ENCODE measurements at regions not wholly inside any gene's neighbourhood (a gene's known extent, or its start where the extent isn't known, plus 50 kb on each side); places are given as distances from the start of the nearest gene placed in this dataset.
A peak's percentile ranks its signal among the peaks of the same experiment; 100 is the strongest.

- DNase-seq = peak; percentile 60
These were observed 268.7 kb downstream of the XXYLT1 start for GRCh38 chr3:195001961-195002861.

DNA sequence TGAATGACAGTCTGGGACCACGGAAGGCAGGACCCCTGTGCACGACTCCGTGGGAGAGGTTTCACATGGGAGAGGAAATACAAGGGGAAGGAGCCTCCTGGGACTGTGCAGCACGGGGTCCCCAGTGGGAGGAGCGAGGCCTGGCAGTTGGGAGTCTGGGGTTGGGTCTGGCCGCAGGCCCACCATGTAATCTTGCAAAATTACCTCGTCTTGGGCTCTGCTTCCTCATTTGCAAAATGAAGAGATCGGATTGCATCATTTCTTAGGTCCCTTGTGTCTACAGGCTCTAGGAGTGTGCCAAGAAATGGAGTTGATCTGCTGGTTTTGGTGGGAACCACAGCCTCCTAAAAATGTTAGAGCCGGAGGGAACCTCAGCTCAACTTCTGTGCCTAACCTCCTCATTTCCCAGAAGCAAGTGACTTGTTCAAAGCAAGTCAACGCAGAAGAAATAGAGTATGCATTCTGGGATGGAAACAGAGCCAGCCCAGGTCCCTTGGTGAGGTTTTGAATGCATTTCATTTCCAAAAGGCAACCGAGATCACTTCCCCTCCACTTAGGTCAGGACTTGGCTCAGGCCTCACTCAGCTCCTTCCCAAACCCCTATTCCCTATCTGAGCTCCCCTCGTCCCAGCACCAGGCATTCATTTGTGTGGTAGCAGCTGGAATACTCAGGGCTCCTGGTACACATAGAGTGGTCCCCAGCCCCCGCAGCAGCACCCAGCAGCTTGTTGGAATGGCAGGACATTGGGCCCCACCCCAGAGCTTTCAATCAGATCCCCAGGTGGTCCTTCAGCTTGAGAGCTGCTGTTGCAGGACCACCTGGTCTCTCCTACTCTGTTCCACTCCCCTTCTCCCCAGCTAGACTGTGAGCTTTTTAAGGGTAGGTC lies 267.7 kb downstream of the XXYLT1 start:
- DNase-seq = peak; percentile 98

GRCh38 chr3:195003893-195004289 lies 267.1 kb downstream of the XXYLT1 start:
- DNase-seq = no peak

- DNase-seq = no peak
These were observed 266.3 kb downstream of the XXYLT1 start for GRCh38 chr3:195004512-195005250.

GRCh38 chr3:195005251-195005620 lies 265.7 kb downstream of the XXYLT1 start:
- DNase-seq = no peak

DNA sequence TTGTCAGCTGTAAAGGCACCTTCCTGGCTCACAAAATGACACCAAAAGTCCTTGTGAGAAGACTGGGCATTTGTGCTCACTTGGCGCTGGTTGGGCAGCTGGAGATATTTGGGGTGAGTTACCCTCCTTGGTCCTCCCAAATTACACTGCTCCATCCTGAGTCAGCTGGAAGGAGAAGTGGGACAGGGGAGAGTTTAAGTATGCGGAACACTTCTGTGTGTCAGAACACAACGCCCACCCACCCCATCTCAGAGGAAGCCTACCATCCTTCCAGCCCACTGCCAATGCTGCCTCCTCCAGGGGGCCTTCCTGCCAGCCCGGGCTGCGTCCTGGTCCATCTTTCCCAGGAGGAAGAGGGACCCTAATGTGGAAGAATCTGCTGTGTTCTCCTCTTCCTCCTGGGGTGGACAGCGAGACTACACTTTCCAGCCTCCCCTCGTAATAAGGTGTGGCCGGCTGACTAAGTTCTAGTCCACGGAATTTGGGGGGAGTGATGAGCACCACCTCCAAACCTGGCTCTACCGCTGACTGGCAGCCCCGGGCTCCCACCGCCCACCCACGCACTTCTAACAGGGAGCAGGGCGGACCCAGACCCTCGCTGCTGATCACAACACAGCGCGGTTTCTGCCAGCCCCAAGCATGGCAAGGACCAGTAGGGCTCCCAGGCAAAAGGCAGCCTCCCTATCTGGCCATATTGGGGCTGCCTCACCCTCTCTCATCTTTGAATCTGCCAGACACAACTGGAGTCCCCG lies 265.0 kb downstream of the XXYLT1 start:
- DNase-seq = no peak

- no peak for DNase-seq
These were observed 263.8 kb downstream of the XXYLT1 start for GRCh38 chr3:195007151-195007550.

GRCh38 chr3:195007766-195008165 lies 263.2 kb downstream of the XXYLT1 start:
- DNase-seq = peak; percentile 96

DNA sequence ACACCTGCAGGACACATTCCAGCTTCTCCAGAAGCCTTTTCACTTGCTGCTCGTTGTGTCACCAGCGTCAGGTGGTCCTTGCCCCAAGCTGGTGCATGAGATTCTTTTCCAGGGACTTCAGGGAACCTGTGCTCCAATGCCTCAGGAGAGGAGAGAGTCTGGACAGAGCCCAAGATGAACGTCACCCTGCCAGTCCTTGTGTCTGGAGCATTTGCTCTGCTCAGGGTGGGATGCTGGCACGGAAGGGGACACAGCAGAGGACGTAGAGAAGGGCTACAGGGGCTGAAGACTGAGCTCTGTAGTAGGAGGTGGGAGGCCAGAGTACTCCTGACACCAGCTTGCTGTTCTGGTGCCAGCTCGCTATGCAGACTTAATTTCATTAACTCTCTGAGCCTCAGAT lies 262.1 kb downstream of the XXYLT1 start:
- no peak for DNase-seq

DNA sequence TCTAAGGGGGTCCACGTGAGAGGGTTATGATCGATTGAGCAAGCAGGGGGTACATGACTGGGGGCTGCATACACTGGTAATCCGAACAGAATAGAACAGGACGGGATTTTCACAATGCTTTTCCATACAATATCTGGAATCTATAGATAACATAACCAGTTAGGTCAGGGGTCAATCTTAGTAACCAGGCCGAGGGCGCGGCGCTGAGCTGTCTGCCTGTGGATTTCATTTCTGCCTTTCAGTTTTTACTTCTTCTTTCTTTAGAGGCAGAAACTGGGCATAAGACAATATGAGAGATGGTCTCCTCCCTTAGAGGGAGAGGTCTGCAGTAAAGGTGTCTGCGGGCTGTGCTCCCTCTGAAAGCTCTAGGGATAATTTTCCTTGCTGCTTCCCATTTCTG lies 261.3 kb downstream of the XXYLT1 start:
- no peak for DNase-seq

GRCh38 chr3:195010551-195011100 lies 260.3 kb downstream of the XXYLT1 start:
- DNase-seq = no peak

- DNase-seq = no peak
These were observed 259.6 kb downstream of the XXYLT1 start for GRCh38 chr3:195011231-195011834.

- no peak for DNase-seq
These were observed 258.9 kb downstream of the XXYLT1 start for GRCh38 chr3:195012100-195012499.

DNA sequence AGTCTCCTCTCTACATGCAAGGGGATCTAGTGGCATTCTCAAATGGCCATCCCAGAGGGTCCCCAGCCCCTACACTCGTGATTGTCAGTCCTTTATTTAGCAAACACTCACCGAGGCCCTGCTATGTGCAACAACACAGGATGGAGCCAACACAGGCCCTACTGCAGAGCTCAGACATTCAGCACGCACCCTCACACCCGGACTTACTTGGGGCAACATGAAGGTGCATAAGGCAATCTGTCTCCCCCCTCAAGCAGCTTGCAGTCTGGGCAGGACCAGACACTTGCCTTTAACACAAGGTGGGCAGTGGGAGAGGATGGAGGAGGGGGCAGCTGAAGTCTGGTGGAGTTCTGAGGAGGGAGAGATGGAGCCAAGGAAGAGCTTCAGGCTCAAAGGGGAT lies 258.4 kb downstream of the XXYLT1 start:
- no peak for DNase-seq

GRCh38 chr3:195013411-195014361 lies 257.3 kb downstream of the XXYLT1 start:
- DNase-seq = no peak

DNA sequence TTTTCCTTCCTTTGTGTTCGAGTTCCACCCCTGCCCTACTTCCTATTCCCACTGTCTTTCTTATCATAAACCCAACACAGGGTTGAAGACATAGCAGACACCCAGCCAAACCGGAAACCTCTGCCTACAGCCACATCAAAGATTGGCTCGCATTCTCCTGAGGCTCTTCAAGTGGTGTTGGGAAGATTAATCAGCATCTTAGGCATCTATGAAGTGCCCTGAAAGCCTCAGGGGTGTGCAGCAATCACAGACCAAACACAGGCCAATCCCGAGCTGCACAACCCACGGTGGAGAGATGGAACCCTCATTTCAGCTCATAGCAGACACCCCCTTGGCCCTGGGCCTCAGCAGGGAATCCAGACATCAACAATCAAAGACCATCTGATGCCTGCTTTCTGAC lies 255.9 kb downstream of the XXYLT1 start:
- DNase-seq = peak; percentile 66

DNA sequence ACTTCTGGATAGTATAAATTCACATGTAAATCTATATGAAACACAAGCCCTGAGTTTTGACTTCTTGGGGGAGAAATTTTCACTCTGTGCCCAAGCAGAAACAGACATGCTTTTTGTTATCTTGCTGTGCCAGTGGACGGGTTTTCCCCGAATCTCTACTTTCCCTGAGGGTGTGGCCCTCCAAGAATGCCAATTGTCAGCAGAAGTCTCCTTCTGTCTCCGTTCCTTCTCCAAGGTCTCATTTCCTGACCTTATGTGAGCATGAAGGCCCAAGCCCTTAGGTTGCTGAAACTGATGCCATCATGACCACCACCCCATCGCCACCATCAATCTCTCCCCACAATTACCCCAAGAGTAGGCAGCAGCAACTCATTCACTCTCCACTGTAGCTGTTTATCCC lies 253.8 kb downstream of the XXYLT1 start:
- DNase-seq = no peak

Measured in GF-D8 (cell line).